Esophagus squamous epithelium (tissue), 5 donors: ENCODE measurements at regions not wholly inside any gene's neighbourhood (a gene's known extent, or its start where the extent isn't known, plus 50 kb on each side); places are given as distances from the start of the nearest gene placed in this dataset.
A peak's percentile ranks its signal among the peaks of the same experiment; 100 is the strongest.

Experiments used
- DNase-seq: peaks from one replicate; lab custom pipeline; 2025; lab: John Stamatoyannopoulos, UW
- H3K27ac ChIP-seq, 4 donors: fragments of 200-600 bp; sonication (generic); one replicate each; pipeline ENCODE4 v1.5.1; 2016 to 2019; ENCODE audit warnings: mild to moderate bottlenecking in 1 of 4
- H3K27me3 ChIP-seq, 4 donors: fragments of 200-600 bp; sonication (generic); 1 replicate in 3 of 4; 2 replicates in 1 of 4; pipeline versions ENCODE4 v1.5.1 to v1.6.0; 2017 to 2021; ENCODE audit warnings: antibody characterized with exemption in 1 of 4
- H3K36me3 ChIP-seq, 3 donors: fragments of 200-600 bp; sonication (generic); one replicate each; pipeline ENCODE4 v1.5.1; 2016 to 2019
- H3K4me1 ChIP-seq, 3 donors: fragments of 200-600 bp; sonication (generic); one replicate each; pipeline ENCODE4 v1.5.1; 2017 to 2019
- H3K4me3 ChIP-seq, 4 donors: fragments of 200-600 bp; sonication (generic); 1 replicate in 3 of 4; 2 replicates in 1 of 4; pipeline ENCODE4 v1.5.1; 2016 to 2019; ENCODE audit warnings: mild to moderate bottlenecking in 2 of 4, moderate library complexity in 1 of 4
- H3K9me3 ChIP-seq, 3 donors: fragments of 200-600 bp; sonication (generic); one replicate each; pipeline ENCODE4 v1.5.1; 2016 to 2019
- POLR2A ChIP-seq, 4 donors: fragments of 450-650 bp; IDR thresholded peaks; one replicate each; pipeline ENCODE4 v1.6.1; 2017; ENCODE audit warnings: antibody characterized with exemption in 4 of 4, mild to moderate bottlenecking in 4 of 4, moderate library complexity in 3 of 4
- WGBS, 2 donors: methylation state at CpG; one replicate each; pipeline ENCODE4 v1.1.5; 2018; 5-methylcytosine and 5-hydroxymethylcytosine counted together
- intact Hi-C: fragments of 100-400 bp; cut with DNase I; formaldehyde crosslinking; loops from one replicate; pipeline ENCODE4 v1.15.0; 2022
- TF ChIP-seq, protein P1 (sequence below), 6 experiments: fragments of 450-650 bp in 4 of 6; fragments of 200-600 bp in 2 of 6; sonication (generic) in 2 of 6; IDR thresholded peaks; one replicate each; pipeline ENCODE4 v1.5.1; 2016 to 2019; ENCODE audit warnings: antibody characterized with exemption in 6 of 6, mild to moderate bottlenecking in 4 of 6, moderate library complexity in 4 of 6
- donor health status: DM: yes; HTN: yes; CAD: no.

DNA sequence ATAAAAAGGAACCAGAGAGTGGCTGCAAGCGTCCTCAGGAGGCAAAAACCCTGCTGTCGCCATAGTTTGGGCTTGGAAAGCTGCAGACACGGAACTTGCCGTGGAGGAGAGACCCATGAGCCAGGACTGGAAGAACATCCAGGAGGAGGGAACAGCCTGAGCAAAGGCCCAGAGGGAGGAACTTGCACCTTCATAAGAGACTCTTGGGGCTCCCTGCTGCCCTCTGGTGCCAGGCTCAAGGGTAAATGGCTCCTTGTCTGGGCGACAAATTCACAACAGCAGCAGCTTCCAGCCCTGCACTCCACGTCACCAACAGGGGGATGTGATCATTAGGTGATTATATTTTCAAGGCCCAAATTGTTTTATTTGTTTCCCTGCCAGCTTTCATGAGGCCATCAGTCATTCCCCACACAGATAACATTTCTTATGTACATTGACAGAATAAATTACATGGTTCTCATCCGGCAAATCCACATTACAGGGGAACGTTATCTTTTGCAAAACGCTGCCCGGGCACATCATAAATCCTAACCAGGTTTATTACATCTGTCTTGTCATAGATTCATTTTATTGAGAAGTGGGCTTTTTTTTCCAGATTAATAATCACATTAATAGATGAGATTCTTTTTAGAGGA lies 143.0 kb upstream of the GRIK3 start:
- no peak for DNase-seq
- Histone ChIP-seq H3K4me3 (no peak overlapping the region), H3K4me1 (no peaks in the 10 kb centered on the region), H3K27ac (no peak overlapping the region), H3K9me3 (no peaks in the 10 kb centered on the region), H3K36me3 (no peaks in the 10 kb centered on the region), H3K27me3 (peaks cover 0 to 49% (median 0%) of the 10 kb centered on the region in 4 donors)
- intact Hi-C loops = no loop called here
- TF ChIP-seq, protein P1, sequence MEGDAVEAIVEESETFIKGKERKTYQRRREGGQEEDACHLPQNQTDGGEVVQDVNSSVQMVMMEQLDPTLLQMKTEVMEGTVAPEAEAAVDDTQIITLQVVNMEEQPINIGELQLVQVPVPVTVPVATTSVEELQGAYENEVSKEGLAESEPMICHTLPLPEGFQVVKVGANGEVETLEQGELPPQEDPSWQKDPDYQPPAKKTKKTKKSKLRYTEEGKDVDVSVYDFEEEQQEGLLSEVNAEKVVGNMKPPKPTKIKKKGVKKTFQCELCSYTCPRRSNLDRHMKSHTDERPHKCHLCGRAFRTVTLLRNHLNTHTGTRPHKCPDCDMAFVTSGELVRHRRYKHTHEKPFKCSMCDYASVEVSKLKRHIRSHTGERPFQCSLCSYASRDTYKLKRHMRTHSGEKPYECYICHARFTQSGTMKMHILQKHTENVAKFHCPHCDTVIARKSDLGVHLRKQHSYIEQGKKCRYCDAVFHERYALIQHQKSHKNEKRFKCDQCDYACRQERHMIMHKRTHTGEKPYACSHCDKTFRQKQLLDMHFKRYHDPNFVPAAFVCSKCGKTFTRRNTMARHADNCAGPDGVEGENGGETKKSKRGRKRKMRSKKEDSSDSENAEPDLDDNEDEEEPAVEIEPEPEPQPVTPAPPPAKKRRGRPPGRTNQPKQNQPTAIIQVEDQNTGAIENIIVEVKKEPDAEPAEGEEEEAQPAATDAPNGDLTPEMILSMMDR (IDR thresholded peaks at IDR 0.05) = peak in 4 of 6 experiments; percentile 8 to 45 (median 18)
- no peak for TF ChIP-seq POLR2A (IDR thresholded peaks at IDR 0.05)
- 70% methylated on average over 10 of the region's 10 CpGs for WGBS, 2 donors

DNA sequence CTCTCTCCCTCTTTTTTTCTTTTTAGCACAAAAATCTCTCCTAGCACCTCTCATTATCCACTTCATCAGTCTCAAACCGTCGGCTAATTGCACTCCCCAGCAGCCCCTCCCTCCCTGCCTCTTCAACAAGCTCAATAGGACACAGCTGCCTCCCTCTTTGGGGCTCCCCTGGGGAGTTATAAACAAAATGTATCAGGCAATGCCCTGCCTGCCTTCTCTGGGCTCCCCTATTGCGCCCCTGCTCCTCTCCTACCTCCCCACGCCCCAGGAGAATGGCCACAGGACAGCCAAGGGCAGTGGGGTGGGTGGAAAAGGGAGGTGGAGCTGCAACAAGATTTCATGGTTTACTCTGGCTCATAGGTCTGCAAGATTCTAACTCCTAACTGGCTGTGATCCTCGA lies 147.1 kb upstream of the GRIK3 start:
- 38 to 51% methylated on average over 4 to 5 of the region's 5 CpGs for WGBS, 2 donors
- no peak overlapping the region for H3K4me3 ChIP-seq
- H3K27me3 ChIP-seq = peaks cover 0 to 25% (median 0%) of the 10 kb centered on the region in 4 donors
- no peak for DNase-seq
- intact Hi-C loops = no loop called here
- H3K27ac ChIP-seq = no peak overlapping the region
- no peaks in the 10 kb centered on the region for H3K36me3 ChIP-seq
- TF ChIP-seq, protein P1 (IDR thresholded peaks at IDR 0.05) = no peak
- no peak for TF ChIP-seq POLR2A (IDR thresholded peaks at IDR 0.05)
- H3K4me1 ChIP-seq = no peaks in the 10 kb centered on the region
- no peaks in the 10 kb centered on the region for H3K9me3 ChIP-seq

DNA sequence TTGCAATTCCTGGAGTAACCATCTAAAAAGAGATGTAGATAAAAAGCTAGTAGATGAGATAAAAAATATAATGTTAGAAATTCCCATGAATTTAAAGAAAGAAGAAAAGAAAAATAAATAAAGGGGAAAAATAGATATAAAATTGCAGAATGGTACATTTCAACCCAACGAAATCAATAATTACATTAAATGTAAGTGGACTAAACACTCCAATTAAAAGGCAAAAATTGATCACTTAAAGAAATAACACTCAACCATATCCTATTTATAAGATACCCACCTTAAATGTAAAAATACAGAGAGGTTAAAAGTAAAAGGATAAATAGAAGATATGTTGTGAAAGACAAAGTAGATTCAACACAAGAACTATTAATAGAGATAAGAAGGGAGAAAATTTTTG lies 150.5 kb upstream of the GRIK3 start:
- Histone ChIP-seq H3K9me3 (no peaks in the 10 kb centered on the region), H3K27me3 (peaks cover 0 to 28% (median 0%) of the 10 kb centered on the region in 4 donors), H3K4me3 (no peak overlapping the region), H3K36me3 (no peaks in the 10 kb centered on the region), H3K27ac (no peak overlapping the region), H3K4me1 (no peaks in the 10 kb centered on the region)
- intact Hi-C loops = no loop called here
- no peak for TF ChIP-seq POLR2A (IDR thresholded peaks at IDR 0.05)
- TF ChIP-seq, protein P1 (IDR thresholded peaks at IDR 0.05) = no peak
- DNase-seq = no peak
- WGBS, 2 donors = 37 to 44% methylated on average over 1 of the region's 1 CpG

DNA sequence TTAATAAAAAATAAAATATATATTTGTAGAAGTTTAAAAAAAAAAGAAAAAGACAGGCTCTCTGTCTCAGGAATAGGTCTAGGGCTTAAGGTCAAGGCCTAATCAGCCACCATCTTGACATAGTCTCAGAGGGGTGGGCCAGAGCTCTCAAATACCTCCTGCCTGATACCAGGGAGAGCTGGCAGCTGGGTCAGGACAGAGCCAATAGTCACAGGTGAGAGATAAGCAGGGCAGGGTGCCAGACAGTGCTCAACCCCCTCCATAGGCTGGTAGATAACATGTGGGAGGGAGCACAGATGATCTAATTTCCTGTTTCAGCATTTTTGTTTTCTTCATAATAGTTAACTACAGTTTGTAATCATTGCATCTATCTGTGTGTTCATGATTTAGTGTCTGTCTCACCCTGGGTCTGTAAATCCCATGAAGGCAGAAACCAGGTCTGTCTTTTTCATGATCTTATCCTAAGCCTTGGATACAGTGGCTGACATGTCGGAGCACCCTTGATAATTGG lies 152.0 kb upstream of the GRIK3 start:
- Histone ChIP-seq H3K27ac (no peak overlapping the region), H3K4me1 (no peaks in the 10 kb centered on the region), H3K36me3 (no peaks in the 10 kb centered on the region), H3K9me3 (no peaks in the 10 kb centered on the region), H3K27me3 (peaks cover 0 to 15% (median 0%) of the 10 kb centered on the region in 4 donors), H3K4me3 (no peak overlapping the region)
- WGBS, 2 donors = 67 to 86% methylated on average over 1 of the region's 1 CpG
- intact Hi-C loops = no loop called here
- TF ChIP-seq POLR2A (IDR thresholded peaks at IDR 0.05) = no peak
- TF ChIP-seq, protein P1 (IDR thresholded peaks at IDR 0.05) = no peak
- no peak for DNase-seq

DNA sequence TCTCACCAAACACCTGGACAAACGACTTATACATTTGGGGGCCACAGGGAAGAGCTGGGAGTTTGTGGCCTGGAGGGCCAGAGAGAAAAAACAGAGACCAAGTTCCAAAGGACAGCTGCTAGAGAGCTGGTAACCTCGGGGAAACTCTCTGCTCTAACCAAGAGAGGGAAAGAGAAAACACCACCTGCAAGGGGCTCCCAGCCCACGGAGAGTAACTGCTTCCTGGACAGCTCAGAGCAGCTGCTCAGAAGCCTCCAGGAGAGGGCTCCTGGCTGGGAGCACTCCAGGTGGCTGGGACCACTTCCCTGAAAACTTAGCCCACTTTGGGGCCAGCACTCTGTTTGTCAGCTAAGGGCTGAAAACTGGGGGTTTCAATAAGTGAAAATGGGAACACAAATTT lies 154.8 kb upstream of the GRIK3 start:
- H3K27ac ChIP-seq = no peak overlapping the region
- H3K27me3 ChIP-seq = peaks cover 0 to 7% (median 0%) of the 10 kb centered on the region in 4 donors
- intact Hi-C loops = no loop called here
- no peaks in the 10 kb centered on the region for H3K36me3 ChIP-seq
- 7 to 14% methylated on average over 2 to 3 of the region's 3 CpGs for WGBS, 2 donors
- H3K4me3 ChIP-seq = no peak overlapping the region
- DNase-seq = no peak
- TF ChIP-seq, protein P1 (IDR thresholded peaks at IDR 0.05) = no peak
- TF ChIP-seq POLR2A (IDR thresholded peaks at IDR 0.05) = no peak
- no peaks in the 10 kb centered on the region for H3K9me3 ChIP-seq
- H3K4me1 ChIP-seq = no peaks in the 10 kb centered on the region
